RWPE2 (cell line): ENCODE measurements at regions not wholly inside any gene's neighbourhood (a gene's known extent, or its start where the extent isn't known, plus 50 kb on each side); places are given as distances from the start of the nearest gene placed in this dataset.
A peak's percentile ranks its signal among the peaks of the same experiment; 100 is the strongest.

Experiments
- ATAC-seq: fragments of 200-7000 bp; cut with Tn5 transposase; 3 replicates; pipeline ENCODE4 v1.9.1; 2021; ENCODE audit warnings: low read depth
- DNase-seq: peaks from one replicate; pipeline ENCODE4 v3.0.0-alpha.2; 2020; ENCODE audit warnings: low spot score
- H3K27ac ChIP-seq: fragments of 450-650 bp; 2 replicates; pipeline ENCODE4 v1.5.1; 2017; ENCODE audit warnings: mild to moderate bottlenecking; ENCODE audit not compliant: poor library complexity, severe bottlenecking
- H3K27me3 ChIP-seq: fragments of 250-450 bp; sonication (Bioruptor Pico); 2 replicates; pipeline ENCODE4 v1.5.1; 2021; ENCODE audit warnings: mild to moderate bottlenecking, moderate library complexity; ENCODE audit not compliant: insufficient read depth, poor library complexity, severe bottlenecking
- H3K36me3 ChIP-seq: fragments of 250-450 bp; sonication (Bioruptor Pico); 2 replicates; pipeline ENCODE4 v1.5.1; 2020; ENCODE audit warnings: low read depth, mild to moderate bottlenecking, moderate library complexity
- H3K4me1 ChIP-seq: fragments of 250-450 bp; sonication (Bioruptor Pico); 2 replicates; pipeline ENCODE4 v1.5.1; 2021; ENCODE audit warnings: mild to moderate bottlenecking, moderate library complexity; ENCODE audit not compliant: insufficient read depth, poor library complexity, severe bottlenecking
- H3K4me3 ChIP-seq: fragments of 250-450 bp; sonication (Bioruptor Pico); 2 replicates; pipeline ENCODE4 v1.5.1; 2021; ENCODE audit warnings: mild to moderate bottlenecking, moderate library complexity; ENCODE audit not compliant: severe bottlenecking
- H3K9me3 ChIP-seq: fragments of 250-450 bp; sonication (Bioruptor Pico); 2 replicates; pipeline ENCODE4 v1.5.1; 2021; ENCODE audit warnings: mild to moderate bottlenecking, moderate library complexity; ENCODE audit not compliant: severe bottlenecking
- CTCF ChIP-seq: fragments of 450-650 bp; IDR thresholded peaks from one replicate; pipeline ENCODE4 v1.5.1; 2017; ENCODE audit warnings: mild to moderate bottlenecking, moderate library complexity; ENCODE audit not compliant: poor library complexity, severe bottlenecking

- ATAC-seq (no peak), DNase-seq (no peak)
These were observed 433.2 kb upstream of the TNP1 start for GRCh38 chr2:217293046-217293445.

GRCh38 chr2:217291259-217291658 lies 431.4 kb upstream of the TNP1 start:
- ATAC-seq (no peak; the same call in 2 of the 3 replicates), DNase-seq (no peak)
- no peak for TF ChIP-seq CTCF
- no peaks in the 10 kb centered on the region for H3K27me3 ChIP-seq
- H3K36me3 ChIP-seq = no peaks in the 10 kb centered on the region
- H3K9me3 ChIP-seq = no peaks in the 10 kb centered on the region
- H3K4me1 ChIP-seq = peaks cover 6% of the 10 kb centered on the region
- H3K27ac ChIP-seq = no peak overlapping the region
- H3K4me3 ChIP-seq = no peak overlapping the region

More at GRCh38 chr2:217293046-217293445, 433.2 kb upstream of the TNP1 start:
- Histone ChIP-seq H3K27ac (no peak overlapping the region), H3K27me3 (no peaks in the 10 kb centered on the region), H3K9me3 (peaks cover 5% of the 10 kb centered on the region), H3K4me1 (peaks cover 6% of the 10 kb centered on the region), H3K4me3 (no peak overlapping the region), H3K36me3 (no peaks in the 10 kb centered on the region)
- TF ChIP-seq CTCF = no peak

- Histone ChIP-seq H3K36me3 (no peaks in the 10 kb centered on the region), H3K4me1 (peaks cover 6% of the 10 kb centered on the region), H3K27ac (no peak overlapping the region), H3K9me3 (no peaks in the 10 kb centered on the region), H3K27me3 (no peaks in the 10 kb centered on the region), H3K4me3 (no peak overlapping the region)
- DNase-seq (no peak), ATAC-seq (no peak)
- no peak for TF ChIP-seq CTCF
These were observed 430.6 kb upstream of the TNP1 start for GRCh38 chr2:217290467-217290866.

- no peak overlapping the region for H3K27ac ChIP-seq
- H3K27me3 ChIP-seq = no peaks in the 10 kb centered on the region
- peaks cover 6% of the 10 kb centered on the region for H3K4me1 ChIP-seq
- no peaks in the 10 kb centered on the region for H3K36me3 ChIP-seq
- no peak overlapping the region for H3K4me3 ChIP-seq
- DNase-seq (no peak), ATAC-seq (peak; percentile 85)
- no peak for TF ChIP-seq CTCF
- H3K9me3 ChIP-seq = no peaks in the 10 kb centered on the region
These were observed 430.0 kb upstream of the TNP1 start for GRCh38 chr2:217289907-217290280.

- no peak for ATAC-seq
- no peak for TF ChIP-seq CTCF
- Histone ChIP-seq H3K9me3 (no peaks in the 10 kb centered on the region), H3K4me3 (no peak overlapping the region), H3K27me3 (no peaks in the 10 kb centered on the region), H3K4me1 (peaks cover 6% of the 10 kb centered on the region), H3K36me3 (no peaks in the 10 kb centered on the region), H3K27ac (no peak overlapping the region)
- DNase-seq = no peak
These were observed 429.5 kb upstream of the TNP1 start for GRCh38 chr2:217289177-217289906.
